ENCODE measurements at regions not wholly inside any gene's neighbourhood (a gene's known extent, or its start where the extent isn't known, plus 50 kb on each side); places are given as distances from the start of the nearest gene placed in this dataset.

DNA sequence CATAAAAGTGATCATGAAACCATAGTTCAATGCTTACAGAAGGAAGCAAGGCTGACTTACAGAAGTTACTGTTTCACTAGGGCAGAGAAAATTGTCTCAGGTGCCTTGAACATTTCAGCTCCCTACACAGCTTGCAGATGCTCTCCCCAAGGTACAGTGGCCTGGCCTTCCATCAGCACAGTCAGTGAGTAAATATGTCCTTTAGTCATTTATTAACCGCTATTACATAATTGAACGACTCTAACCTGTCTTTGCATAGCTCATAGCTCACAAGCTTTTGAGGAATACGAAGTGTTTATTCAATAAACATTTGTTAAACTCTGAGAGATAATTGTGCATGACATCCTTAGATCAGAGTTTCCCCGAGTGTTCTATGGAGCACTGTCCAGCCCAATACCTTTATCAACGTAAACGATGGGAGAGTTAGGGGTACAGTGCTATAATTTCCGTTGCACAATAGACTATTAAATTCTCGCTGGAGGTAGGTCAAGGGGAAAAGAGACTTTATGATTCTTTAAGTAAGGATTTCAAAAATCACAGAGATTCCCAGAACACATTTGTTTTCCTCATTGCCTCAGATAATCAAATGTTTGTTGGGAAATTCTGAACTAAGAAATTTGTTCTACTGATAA is 677.8 kb downstream of the TSN start:
- Histone ChIP-seq H3K4me1 (no peaks in the 10 kb centered on the region), H3K9ac (no peak overlapping the region), H3K4me3 (no peak overlapping the region), H3K27me3 (no peaks in the 10 kb centered on the region), H4K20me1 (no peaks in the 10 kb centered on the region), H3K4me2 (no peak overlapping the region), H3K36me3 (no peaks in the 10 kb centered on the region), H3K27ac (no peak overlapping the region), H3K9me3 (replicated peaks in 1 of 11) (no peaks in the 10 kb centered on the region)
- TF ChIP-seq Cebpa-rat (IDR thresholded peaks at IDR 0.05): no peak

DNA sequence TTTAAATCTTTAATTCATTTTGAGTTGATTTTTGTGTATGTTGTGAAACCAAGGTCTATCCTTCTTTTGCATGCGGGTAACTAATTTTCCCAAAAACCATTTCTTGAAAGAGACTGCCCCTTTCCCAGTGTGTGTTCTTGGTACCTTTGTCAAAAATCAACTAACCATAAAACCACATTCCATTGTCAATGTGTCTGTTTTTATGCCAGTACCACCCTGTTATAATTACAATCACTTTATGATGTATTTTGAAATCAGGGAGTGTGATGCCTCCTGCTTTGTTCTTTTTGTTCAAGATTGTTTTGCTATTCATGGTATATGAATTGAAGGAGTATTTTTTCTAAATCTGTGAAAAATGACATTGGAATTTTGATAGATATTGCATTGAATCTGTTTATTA is 689.6 kb downstream of the TSN start:
- Histone ChIP-seq H4K20me1 (no peaks in the 10 kb centered on the region), H3K9me3 (replicated peaks in 1 of 11) (peaks cover 0 to 3% (median 0%) of the 10 kb centered on the region in 11 experiments; a peak in 1 of 22 replicates), H3K27me3 (no peaks in the 10 kb centered on the region), H3K4me2 (peak overlapping the region in 3 of 11 experiments; percentile 0 to 12 (median 2); a peak in 1 of 22 replicates), H3K9ac (no peak overlapping the region), H3K27ac (no peak overlapping the region), H3K4me3 (no peak overlapping the region), H3K4me1 (peaks cover 0 to 13% (median 0%) of the 10 kb centered on the region in 10 experiments; a peak in 3 of 20 replicates), H3K36me3 (no peaks in the 10 kb centered on the region)
- no peak for TF ChIP-seq Cebpa-rat (IDR thresholded peaks at IDR 0.05)

DNA sequence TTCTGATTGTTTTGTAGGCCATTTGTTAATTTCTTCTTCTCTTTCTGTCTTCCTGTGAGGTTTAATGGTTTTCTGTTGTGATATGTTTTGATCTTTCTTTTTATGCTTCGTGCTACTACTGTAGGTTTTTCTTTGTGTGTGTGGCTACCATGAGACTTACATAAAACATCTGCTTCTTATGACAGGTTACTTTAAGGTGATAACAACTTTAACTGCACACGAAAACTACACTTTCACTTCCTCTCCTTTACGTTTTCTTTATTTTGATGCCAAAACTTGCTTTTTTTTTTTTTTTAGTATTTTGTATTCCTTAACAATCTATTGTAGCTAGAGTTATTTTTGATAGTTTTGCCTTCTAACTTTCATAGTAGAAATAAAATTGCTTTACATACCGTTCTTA is 691.3 kb downstream of the TSN start:
- no peaks in the 10 kb centered on the region for H4K20me1 ChIP-seq
- no peak overlapping the region for H3K9ac ChIP-seq
- no peak overlapping the region for H3K4me3 ChIP-seq
- no peak for TF ChIP-seq Cebpa-rat (IDR thresholded peaks at IDR 0.05)
- H3K9me3 ChIP-seq (replicated peaks in 1 of 11): peaks cover 0 to 3% (median 0%) of the 10 kb centered on the region in 11 experiments; a peak in 1 of 22 replicates
- no peak overlapping the region for H3K27ac ChIP-seq
- H3K4me1 ChIP-seq: peaks cover 0 to 13% (median 0%) of the 10 kb centered on the region in 10 experiments; a peak in 3 of 20 replicates
- no peaks in the 10 kb centered on the region for H3K36me3 ChIP-seq
- H3K27me3 ChIP-seq: no peaks in the 10 kb centered on the region
- no peak overlapping the region for H3K4me2 ChIP-seq

DNA sequence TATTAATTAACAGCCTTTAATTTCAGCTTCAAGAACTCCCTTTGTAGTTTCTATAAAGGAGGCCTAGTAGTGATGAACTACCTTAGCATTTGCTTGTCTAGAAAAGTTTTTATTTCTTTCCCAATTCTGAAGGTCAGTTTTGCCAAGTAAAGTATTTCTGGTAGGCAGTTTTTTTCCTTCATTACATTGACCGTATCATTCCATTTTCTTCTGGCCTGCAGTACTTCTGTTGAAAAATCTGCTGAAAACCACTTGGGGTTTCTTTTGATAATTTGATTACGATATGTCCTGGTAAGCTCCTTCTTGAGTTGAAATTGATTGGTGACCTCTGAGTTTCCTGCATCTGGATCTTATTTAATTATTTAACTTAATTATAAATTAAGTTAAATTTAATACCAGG is 691.8 kb downstream of the TSN start:
- no peaks in the 10 kb centered on the region for H3K36me3 ChIP-seq
- TF ChIP-seq Cebpa-rat (IDR thresholded peaks at IDR 0.05): no peak

DNA sequence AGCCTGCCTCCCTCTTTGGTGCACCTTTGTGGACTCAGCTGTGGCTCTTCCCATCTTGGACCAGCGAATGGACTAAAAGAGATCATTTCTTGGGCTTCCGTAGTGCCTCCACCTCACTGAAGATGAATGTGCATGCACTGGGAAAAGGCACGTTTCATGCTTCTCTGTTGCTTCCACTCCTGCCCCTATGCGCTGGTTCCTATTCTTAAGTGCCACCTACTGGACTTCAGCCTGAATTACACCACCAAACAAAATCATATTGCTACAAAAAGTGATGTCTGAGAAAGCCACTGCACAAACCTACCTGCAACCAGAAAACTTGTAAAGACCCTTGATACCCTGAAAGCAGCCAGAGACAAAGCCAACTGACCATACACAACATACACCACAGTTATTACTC is 695.6 kb downstream of the TSN start:
- H3K27ac ChIP-seq: no peak overlapping the region
- H3K27me3 ChIP-seq: no peaks in the 10 kb centered on the region
- H3K4me2 ChIP-seq: no peak overlapping the region
- H3K9ac ChIP-seq: no peak overlapping the region
- H3K4me3 ChIP-seq: no peak overlapping the region
- H4K20me1 ChIP-seq: no peaks in the 10 kb centered on the region
- no peaks in the 10 kb centered on the region for H3K4me1 ChIP-seq
- H3K36me3 ChIP-seq: no peaks in the 10 kb centered on the region
- H3K9me3 ChIP-seq (replicated peaks in 1 of 11): peaks cover 0 to 12% (median 6%) of the 10 kb centered on the region in 11 experiments; a peak in 5 of 22 replicates
- TF ChIP-seq Cebpa-rat (IDR thresholded peaks at IDR 0.05): no peak

More for the DNA sequence above, 691.8 kb downstream of the TSN start:
- Histone ChIP-seq H3K9me3 (replicated peaks in 1 of 11) (peaks cover 0 to 3% (median 0%) of the 10 kb centered on the region in 11 experiments; a peak in 1 of 22 replicates), H3K9ac (no peak overlapping the region), H3K4me3 (no peak overlapping the region), H3K27me3 (no peaks in the 10 kb centered on the region), H3K4me1 (peaks cover 0 to 13% (median 0%) of the 10 kb centered on the region in 10 experiments; a peak in 3 of 20 replicates), H4K20me1 (no peaks in the 10 kb centered on the region), H3K4me2 (no peak overlapping the region), H3K27ac (no peak overlapping the region)

DNA sequence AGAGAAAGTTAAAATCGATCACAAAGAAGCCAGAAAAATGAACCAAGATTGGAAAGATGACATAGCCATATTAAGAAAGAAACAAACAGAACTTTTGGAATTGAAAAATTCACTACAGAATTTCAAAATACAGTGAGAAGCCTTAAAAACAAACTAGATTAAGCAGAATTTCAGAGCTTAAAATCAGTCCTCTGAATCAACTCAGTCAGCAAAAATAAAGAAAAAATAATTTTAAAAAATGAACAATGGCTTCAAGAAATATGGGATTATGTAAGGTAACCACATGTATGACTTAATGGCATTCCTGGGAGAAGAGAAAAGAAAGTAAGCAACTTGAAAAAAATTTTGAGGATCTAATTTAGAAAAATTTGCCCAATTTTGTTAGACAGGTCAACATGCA is 696.2 kb downstream of the TSN start:
- no peak overlapping the region for H3K9ac ChIP-seq
- H3K27ac ChIP-seq: no peak overlapping the region
- H3K27me3 ChIP-seq: no peaks in the 10 kb centered on the region
- H3K36me3 ChIP-seq: no peaks in the 10 kb centered on the region
- no peak overlapping the region for H3K4me3 ChIP-seq
- no peaks in the 10 kb centered on the region for H4K20me1 ChIP-seq
- no peak overlapping the region for H3K4me2 ChIP-seq
- H3K4me1 ChIP-seq: no peaks in the 10 kb centered on the region
- no peak for TF ChIP-seq Cebpa-rat (IDR thresholded peaks at IDR 0.05)
- peaks cover 0 to 12% (median 6%) of the 10 kb centered on the region in 11 experiments; a peak in 5 of 22 replicates for H3K9me3 ChIP-seq (replicated peaks in 1 of 11)

DNA sequence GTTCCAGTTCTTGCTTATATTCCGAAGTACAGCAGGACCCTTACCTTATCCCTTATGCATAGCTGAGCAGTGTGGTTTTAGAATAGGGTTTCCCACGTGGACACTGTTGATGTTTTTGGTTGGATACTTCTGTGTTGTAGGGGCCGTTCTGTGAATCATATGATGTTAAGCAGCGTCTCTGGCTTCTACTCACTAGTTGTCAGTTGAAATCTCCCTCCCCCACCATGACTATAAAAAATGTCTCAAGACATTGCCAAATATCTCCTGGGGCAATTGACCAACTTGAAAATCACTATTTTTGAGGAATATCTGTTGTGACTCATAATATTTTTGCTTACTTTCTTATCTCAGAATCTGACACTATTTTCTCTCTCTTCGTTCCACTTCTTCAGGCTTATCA is 713.7 kb downstream of the TSN start:
- no peak for TF ChIP-seq Cebpa-rat (IDR thresholded peaks at IDR 0.05)
- H3K27ac ChIP-seq: no peak overlapping the region
- H3K9me3 ChIP-seq (replicated peaks in 1 of 11): no peaks in the 10 kb centered on the region
- no peak overlapping the region for H3K4me3 ChIP-seq
- H3K9ac ChIP-seq: no peak overlapping the region
- H3K4me1 ChIP-seq: no peaks in the 10 kb centered on the region
- no peaks in the 10 kb centered on the region for H4K20me1 ChIP-seq
- no peaks in the 10 kb centered on the region for H3K27me3 ChIP-seq
- H3K36me3 ChIP-seq: no peaks in the 10 kb centered on the region
- H3K4me2 ChIP-seq: no peak overlapping the region

DNA sequence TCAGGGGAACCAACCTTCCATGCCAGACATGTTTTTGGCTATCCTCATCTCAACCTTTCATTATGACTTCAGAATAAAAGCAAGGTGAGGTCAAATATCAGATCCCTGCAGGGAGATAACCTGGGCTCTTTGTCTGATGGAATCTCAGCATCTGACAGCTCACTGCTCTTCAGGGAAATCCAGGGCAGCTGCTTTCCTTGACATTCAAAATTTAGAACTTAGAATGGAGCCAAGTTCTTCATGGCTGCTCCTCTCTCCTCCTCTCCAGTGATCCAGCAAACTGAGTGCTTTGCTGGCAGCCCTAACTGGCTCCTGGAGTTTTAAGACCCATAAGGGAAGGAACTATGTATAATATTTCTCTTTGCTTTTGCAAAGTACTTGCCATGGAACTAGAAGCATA is 716.3 kb downstream of the TSN start:
- H3K36me3 ChIP-seq: no peaks in the 10 kb centered on the region
- H3K4me3 ChIP-seq: no peak overlapping the region
- TF ChIP-seq Cebpa-rat (IDR thresholded peaks at IDR 0.05): no peak
- no peaks in the 10 kb centered on the region for H3K9me3 ChIP-seq (replicated peaks in 1 of 11)
- no peak overlapping the region for H3K9ac ChIP-seq
- H3K4me2 ChIP-seq: no peak overlapping the region
- H3K4me1 ChIP-seq: no peaks in the 10 kb centered on the region
- H3K27ac ChIP-seq: no peak overlapping the region
- no peaks in the 10 kb centered on the region for H4K20me1 ChIP-seq
- H3K27me3 ChIP-seq: no peaks in the 10 kb centered on the region

DNA sequence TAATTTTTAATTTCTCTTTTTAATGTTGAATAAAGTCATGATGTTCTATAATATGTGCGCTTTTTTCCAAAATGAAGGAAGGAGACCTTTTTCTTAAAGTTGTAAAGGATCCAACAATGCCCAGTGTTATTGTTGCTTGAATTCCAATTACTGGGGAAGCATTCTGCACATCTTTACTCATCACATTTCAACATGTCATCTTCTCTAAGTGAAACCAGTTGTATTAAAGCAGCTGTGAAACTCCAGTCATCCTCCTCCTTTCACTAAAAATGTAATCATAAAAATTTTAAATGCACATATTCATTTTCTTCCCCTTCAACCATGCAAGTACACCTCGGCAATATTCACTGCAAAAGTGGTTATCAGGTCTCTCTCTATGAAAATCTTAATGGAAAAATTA is 722.7 kb downstream of the TSN start:
- H3K4me2 ChIP-seq: no peak overlapping the region
- no peak overlapping the region for H3K9ac ChIP-seq
- H3K36me3 ChIP-seq: no peaks in the 10 kb centered on the region
- H3K4me1 ChIP-seq: peaks cover 0 to 12% (median 10%) of the 10 kb centered on the region in 10 experiments; a peak in 10 of 20 replicates
- no peak for TF ChIP-seq Cebpa-rat (IDR thresholded peaks at IDR 0.05)
- H3K27me3 ChIP-seq: no peaks in the 10 kb centered on the region
- H3K4me3 ChIP-seq: no peak overlapping the region
- H4K20me1 ChIP-seq: no peaks in the 10 kb centered on the region
- H3K9me3 ChIP-seq (replicated peaks in 1 of 11): no peaks in the 10 kb centered on the region
- H3K27ac ChIP-seq: no peak overlapping the region

DNA sequence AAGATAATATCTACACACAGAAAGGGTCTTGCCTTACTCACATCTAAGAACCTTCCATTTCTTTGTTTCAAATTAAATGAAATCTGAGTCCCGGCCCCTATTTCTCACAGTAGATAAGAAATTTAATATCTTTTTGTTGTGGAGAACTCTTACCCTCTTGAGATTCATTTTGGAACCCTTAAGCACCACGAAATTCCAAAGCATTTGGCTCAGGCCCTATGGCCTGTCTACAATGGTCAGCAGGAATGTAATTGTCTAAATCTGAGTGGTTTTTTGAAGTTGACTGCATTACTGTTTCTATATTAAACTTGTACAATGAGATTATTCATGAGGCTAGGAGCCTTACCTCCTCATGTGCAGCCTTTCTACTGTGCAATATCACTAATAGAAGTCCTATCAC is 723.3 kb downstream of the TSN start:
- no peaks in the 10 kb centered on the region for H3K9me3 ChIP-seq (replicated peaks in 1 of 11)
- H3K27me3 ChIP-seq: no peaks in the 10 kb centered on the region
- H3K27ac ChIP-seq: no peak overlapping the region

More for the DNA sequence above, 723.3 kb downstream of the TSN start:
- no peaks in the 10 kb centered on the region for H3K36me3 ChIP-seq
- TF ChIP-seq Cebpa-rat (IDR thresholded peaks at IDR 0.05): no peak
- H3K4me1 ChIP-seq: peaks cover 0 to 12% (median 10%) of the 10 kb centered on the region in 10 experiments; a peak in 10 of 20 replicates
- H3K9ac ChIP-seq: no peak overlapping the region
- no peaks in the 10 kb centered on the region for H4K20me1 ChIP-seq
- no peak overlapping the region for H3K4me2 ChIP-seq
- no peak overlapping the region for H3K4me3 ChIP-seq

All from BLaER1 treated with 17β-estradiol and CSF1 and Interleukin-3, amounts not matched to agents 10 nM and 100 nM (cell line).